ENCODE measurements at regions not wholly inside any gene's neighbourhood (a gene's known extent, or its start where the extent isn't known, plus 50 kb on each side); places are given as distances from the start of the nearest gene placed in this dataset.

GRCh38 chr4:121226362-121226761 lies 62.2 kb upstream of the TNIP3 start:
- Histone ChIP-seq H3K4me3 (replicated peaks; ENCODE audit: low read depth, low read length) (no peak overlapping the region), H3K27me3 (replicated peaks; ENCODE audit: control insufficient read depth, insufficient read depth, low read length) (no peaks in the 10 kb centered on the region), H3K36me3 (ENCODE audit: control insufficient read depth, insufficient read depth, low read length) (no peaks in the 10 kb centered on the region)
- TF ChIP-seq CTCF (IDR thresholded peaks at IDR 0.05; ENCODE audit: insufficient read depth, low read length, poor library complexity, severe bottlenecking): no peak
- no peak for DNase-seq (ENCODE audit: extremely low read depth, insufficient read length)

- H3K4me3 ChIP-seq (replicated peaks; ENCODE audit: low read depth, low read length): no peak overlapping the region
- H3K36me3 ChIP-seq (ENCODE audit: control insufficient read depth, insufficient read depth, low read length): no peaks in the 10 kb centered on the region
- H3K27me3 ChIP-seq (replicated peaks; ENCODE audit: control insufficient read depth, insufficient read depth, low read length): no peaks in the 10 kb centered on the region
- no peak for TF ChIP-seq CTCF (IDR thresholded peaks at IDR 0.05; ENCODE audit: insufficient read depth, low read length, poor library complexity, severe bottlenecking)
- DNase-seq (ENCODE audit: extremely low read depth, insufficient read length): no peak
Measured at GRCh38 chr4:121221608-121222007, 57.5 kb upstream of the TNIP3 start.

GRCh38 chr4:121221201-121221600 lies 57.1 kb upstream of the TNIP3 start:
- H3K4me3 ChIP-seq (replicated peaks; ENCODE audit: low read depth, low read length): no peak overlapping the region
- no peaks in the 10 kb centered on the region for H3K36me3 ChIP-seq (ENCODE audit: control insufficient read depth, insufficient read depth, low read length)
- no peak for TF ChIP-seq CTCF (IDR thresholded peaks at IDR 0.05; ENCODE audit: insufficient read depth, low read length, poor library complexity, severe bottlenecking)

GRCh38 chr4:121220698-121221097 lies 56.6 kb upstream of the TNIP3 start:
- TF ChIP-seq CTCF (IDR thresholded peaks at IDR 0.05; ENCODE audit: insufficient read depth, low read length, poor library complexity, severe bottlenecking): no peak
- Histone ChIP-seq H3K4me3 (replicated peaks; ENCODE audit: low read depth, low read length) (no peak overlapping the region), H3K27me3 (replicated peaks; ENCODE audit: control insufficient read depth, insufficient read depth, low read length) (no peaks in the 10 kb centered on the region), H3K36me3 (ENCODE audit: control insufficient read depth, insufficient read depth, low read length) (no peaks in the 10 kb centered on the region)
- no peak for DNase-seq (ENCODE audit: extremely low read depth, insufficient read length)

More at GRCh38 chr4:121221201-121221600, 57.1 kb upstream of the TNIP3 start:
- DNase-seq (ENCODE audit: extremely low read depth, insufficient read length): no peak
- no peaks in the 10 kb centered on the region for H3K27me3 ChIP-seq (replicated peaks; ENCODE audit: control insufficient read depth, insufficient read depth, low read length)

- no peak for DNase-seq (ENCODE audit: extremely low read depth, insufficient read length)
- Histone ChIP-seq H3K4me3 (replicated peaks; ENCODE audit: low read depth, low read length) (no peak overlapping the region), H3K36me3 (ENCODE audit: control insufficient read depth, insufficient read depth, low read length) (no peaks in the 10 kb centered on the region), H3K27me3 (replicated peaks; ENCODE audit: control insufficient read depth, insufficient read depth, low read length) (no peaks in the 10 kb centered on the region)
- no peak for TF ChIP-seq CTCF (IDR thresholded peaks at IDR 0.05; ENCODE audit: insufficient read depth, low read length, poor library complexity, severe bottlenecking)
Measured at GRCh38 chr4:121219227-121219626, 55.1 kb upstream of the TNIP3 start.

- TF ChIP-seq CTCF (IDR thresholded peaks at IDR 0.05; ENCODE audit: insufficient read depth, low read length, poor library complexity, severe bottlenecking): no peak
- no peak overlapping the region for H3K4me3 ChIP-seq (replicated peaks; ENCODE audit: low read depth, low read length)
- no peaks in the 10 kb centered on the region for H3K27me3 ChIP-seq (replicated peaks; ENCODE audit: control insufficient read depth, insufficient read depth, low read length)
- no peaks in the 10 kb centered on the region for H3K36me3 ChIP-seq (ENCODE audit: control insufficient read depth, insufficient read depth, low read length)
- no peak for DNase-seq (ENCODE audit: extremely low read depth, insufficient read length)
Measured at GRCh38 chr4:121217351-121217750, 53.2 kb upstream of the TNIP3 start.
